Suprapubic skin (tissue), 4 donors: ENCODE measurements at regions not wholly inside any gene's neighbourhood (a gene's known extent, or its start where the extent isn't known, plus 50 kb on each side); places are given as distances from the start of the nearest gene placed in this dataset.
"Not testable (repeated sequence)": the region's sequence is repeated elsewhere in the genome, so short reads cannot be mapped to it uniquely, and the experiment has no call there.

ENCODE experiments used
- CTCF ChIP-seq, 2 donors: fragments of 200-600 bp in 1 of 2; fragments of 450-650 bp in 1 of 2; sonication (generic) in 1 of 2; IDR thresholded peaks; one replicate each; pipeline ENCODE4 v1.5.1; 2016 to 2019; ENCODE audit warnings: antibody characterized with exemption in 2 of 2, mild to moderate bottlenecking in 1 of 2, moderate library complexity in 1 of 2
- EP300 ChIP-seq: sonication (generic); formaldehyde crosslinking; IDR thresholded peaks from one replicate; pipeline ENCODE4 v1.6.1; 2017; ENCODE audit warnings: antibody characterized with exemption
- POLR2A ChIP-seq, 2 donors: fragments of 450-650 bp; IDR thresholded peaks; one replicate each; pipeline ENCODE4 v1.6.1; 2017; ENCODE audit warnings: antibody characterized with exemption in 2 of 2, mild to moderate bottlenecking in 2 of 2, moderate library complexity in 2 of 2
- POLR2AphosphoS5 ChIP-seq, 3 donors: sonication (generic); formaldehyde crosslinking; IDR thresholded peaks; one replicate each; pipeline ENCODE4 v1.6.1; 2017; ENCODE audit warnings: antibody characterized with exemption in 3 of 3

GRCh38 chr3:78108269-78108961 lies 1068.5 kb downstream of the ROBO2 start:
- TF ChIP-seq CTCF (IDR thresholded peaks at IDR 0.05); POLR2A (IDR thresholded peaks at IDR 0.05); POLR2AphosphoS5 (IDR thresholded peaks at IDR 0.05); EP300: not testable (repeated sequence)
